ACC112 (cell line): ENCODE measurements at regions not wholly inside any gene's neighbourhood (a gene's known extent, or its start where the extent isn't known, plus 50 kb on each side); places are given as distances from the start of the nearest gene placed in this dataset.

Experiments used
- H2AFZ ChIP-seq: fragments of 200-600 bp; sonication (generic); one replicate; pipeline ENCODE4 v1.6.0; 2017; ENCODE audit warnings: antibody characterized with exemption, low read length; ENCODE audit not compliant: unreplicated experiment
- H3K27ac ChIP-seq: fragments of 200-600 bp; sonication (generic); 2 replicates; pipeline ENCODE4 v1.5.1; 2014; ENCODE audit warnings: low read depth, mild to moderate bottlenecking, antibody characterized with exemption, low read length, moderate library complexity
- H3K27me3 ChIP-seq: fragments of 200-600 bp; sonication (generic); 2 replicates; pipeline ENCODE4 v1.6.1; 2014; ENCODE audit warnings: mild to moderate bottlenecking, antibody characterized with exemption, low read length, moderate library complexity, mixed read lengths; ENCODE audit not compliant: insufficient read depth
- H3K36me3 ChIP-seq: fragments of 200-600 bp; sonication (generic); 2 replicates; pipeline ENCODE4 v1.6.1; 2016; ENCODE audit warnings: mild to moderate bottlenecking, antibody characterized with exemption, low read length, moderate library complexity, mixed read lengths; ENCODE audit not compliant: insufficient read depth
- H3K4me1 ChIP-seq: fragments of 200-600 bp; sonication (generic); one replicate; pipeline ENCODE4 v1.6.1; 2016; ENCODE audit warnings: low read length, mixed read lengths; ENCODE audit not compliant: insufficient read depth, unreplicated experiment, control insufficient read depth
- H3K4me3 ChIP-seq: fragments of 200-600 bp; sonication (generic); 2 replicates; pipeline ENCODE4 v1.5.1; 2014; ENCODE audit warnings: mild to moderate bottlenecking, low read depth, low read length
- H3K79me2 ChIP-seq: fragments of 200-600 bp; sonication (generic); one replicate; pipeline ENCODE4 v1.6.0; 2016; ENCODE audit warnings: low read length; ENCODE audit not compliant: control insufficient read depth, unreplicated experiment, insufficient read depth

- Histone ChIP-seq H2AFZ (no peak overlapping the region), H3K4me3 (no peak overlapping the region), H3K36me3 (no peaks in the 10 kb centered on the region), H3K79me2 (no peaks in the 10 kb centered on the region), H3K4me1 (no peaks in the 10 kb centered on the region), H3K27ac (no peak overlapping the region), H3K27me3 (no peaks in the 10 kb centered on the region)
Observed at GRCh38 chr5:100479079-100479688, 56.0 kb upstream of the FAM174A start.

GRCh38 chr5:100472091-100472490, 63.1 kb upstream of the FAM174A start:
- H3K79me2 ChIP-seq, result no peaks in the 10 kb centered on the region
- H2AFZ ChIP-seq, result no peak overlapping the region
- no peaks in the 10 kb centered on the region for H3K4me1 ChIP-seq
- no peaks in the 10 kb centered on the region for H3K27me3 ChIP-seq
- H3K27ac ChIP-seq, result no peak overlapping the region
- no peaks in the 10 kb centered on the region for H3K36me3 ChIP-seq
- no peak overlapping the region for H3K4me3 ChIP-seq

GRCh38 chr5:100469767-100470166, 65.4 kb upstream of the FAM174A start:
- peak overlapping the region; percentile 55 for H2AFZ ChIP-seq
- no peaks in the 10 kb centered on the region for H3K36me3 ChIP-seq
- no peaks in the 10 kb centered on the region for H3K79me2 ChIP-seq
- no peaks in the 10 kb centered on the region for H3K27me3 ChIP-seq
- no peak overlapping the region for H3K27ac ChIP-seq
- H3K4me1 ChIP-seq, result no peaks in the 10 kb centered on the region
- H3K4me3 ChIP-seq, result no peak overlapping the region

- no peaks in the 10 kb centered on the region for H3K79me2 ChIP-seq
- no peaks in the 10 kb centered on the region for H3K27me3 ChIP-seq
- no peak overlapping the region for H3K4me3 ChIP-seq
- no peaks in the 10 kb centered on the region for H3K36me3 ChIP-seq
- H3K4me1 ChIP-seq, result no peaks in the 10 kb centered on the region
- no peak overlapping the region for H2AFZ ChIP-seq
- H3K27ac ChIP-seq, result no peak overlapping the region
Observed at GRCh38 chr5:100464418-100464817, 70.8 kb upstream of the FAM174A start.

- H3K27ac ChIP-seq, result no peak overlapping the region
- no peaks in the 10 kb centered on the region for H3K27me3 ChIP-seq
- H3K36me3 ChIP-seq, result no peaks in the 10 kb centered on the region
- no peaks in the 10 kb centered on the region for H3K4me1 ChIP-seq
- H2AFZ ChIP-seq, result no peak overlapping the region
- H3K79me2 ChIP-seq, result no peaks in the 10 kb centered on the region
- no peak overlapping the region for H3K4me3 ChIP-seq
Observed at GRCh38 chr5:100456615-100457014, 78.6 kb upstream of the FAM174A start.

- H3K79me2 ChIP-seq, result no peaks in the 10 kb centered on the region
- no peak overlapping the region for H3K27ac ChIP-seq
- H3K36me3 ChIP-seq, result no peaks in the 10 kb centered on the region
- H3K4me1 ChIP-seq, result no peaks in the 10 kb centered on the region
- no peaks in the 10 kb centered on the region for H3K27me3 ChIP-seq
- H3K4me3 ChIP-seq, result no peak overlapping the region
- H2AFZ ChIP-seq, result no peak overlapping the region
Observed at GRCh38 chr5:100452126-100452525, 83.0 kb upstream of the FAM174A start.

GRCh38 chr5:100448111-100448528, 87.1 kb upstream of the FAM174A start:
- no peak overlapping the region for H3K27ac ChIP-seq
- H3K36me3 ChIP-seq, result no peaks in the 10 kb centered on the region
- H2AFZ ChIP-seq, result peak overlapping the region; percentile 34
- no peak overlapping the region for H3K4me3 ChIP-seq
- H3K79me2 ChIP-seq, result no peaks in the 10 kb centered on the region
- H3K27me3 ChIP-seq, result no peaks in the 10 kb centered on the region
- H3K4me1 ChIP-seq, result no peaks in the 10 kb centered on the region

- H3K4me3 ChIP-seq, result no peak overlapping the region
- H3K27ac ChIP-seq, result no peak overlapping the region
- no peaks in the 10 kb centered on the region for H3K36me3 ChIP-seq
- no peaks in the 10 kb centered on the region for H3K79me2 ChIP-seq
- no peak overlapping the region for H2AFZ ChIP-seq
- H3K4me1 ChIP-seq, result no peaks in the 10 kb centered on the region
- no peaks in the 10 kb centered on the region for H3K27me3 ChIP-seq
Observed at GRCh38 chr5:100446879-100447430, 88.2 kb upstream of the FAM174A start.

GRCh38 chr5:100444961-100445360, 90.2 kb upstream of the FAM174A start:
- Histone ChIP-seq H3K27me3 (no peaks in the 10 kb centered on the region), H2AFZ (no peak overlapping the region), H3K36me3 (no peaks in the 10 kb centered on the region), H3K4me1 (no peaks in the 10 kb centered on the region), H3K27ac (no peak overlapping the region), H3K4me3 (no peak overlapping the region), H3K79me2 (no peaks in the 10 kb centered on the region)

GRCh38 chr5:100434815-100435214, 100.4 kb upstream of the FAM174A start:
- no peaks in the 10 kb centered on the region for H3K4me1 ChIP-seq
- no peak overlapping the region for H2AFZ ChIP-seq
- H3K36me3 ChIP-seq, result no peaks in the 10 kb centered on the region
- H3K27ac ChIP-seq, result no peak overlapping the region
- no peaks in the 10 kb centered on the region for H3K27me3 ChIP-seq
- no peak overlapping the region for H3K4me3 ChIP-seq
- no peaks in the 10 kb centered on the region for H3K79me2 ChIP-seq

GRCh38 chr5:100432741-100433140, 102.4 kb upstream of the FAM174A start:
- Histone ChIP-seq H3K79me2 (no peaks in the 10 kb centered on the region), H3K4me1 (no peaks in the 10 kb centered on the region), H3K36me3 (no peaks in the 10 kb centered on the region), H3K27ac (no peak overlapping the region), H3K4me3 (no peak overlapping the region), H2AFZ (no peak overlapping the region), H3K27me3 (no peaks in the 10 kb centered on the region)
